IMR-90 (cell line): ENCODE measurements at regions not wholly inside any gene's neighbourhood (a gene's known extent, or its start where the extent isn't known, plus 50 kb on each side); places are given as distances from the start of the nearest gene placed in this dataset.

Experiments used
- ATAC-seq: fragments of 200-7000 bp; cut with Tn5 transposase; 2 replicates; pipeline ENCODE4 v1.9.1; 2020; ENCODE audit warnings: low read depth, mild to moderate bottlenecking, moderate library complexity
- BruUV-seq: library from RNA; stranded (reverse); fragments of 400-500 nt; replicated peaks from 2 replicates; lab custom pipeline; 2021; lab: Mats Ljungman, UMichigan
- CTCF ChIA-PET: fragments of 300-600 bp; formaldehyde crosslinking; extraction: SDS; loops from one replicate; lab custom pipeline; 2021; ENCODE audit warnings: antibody characterized with exemption; lab: Yijun Ruan, JAX
- POLR2A ChIA-PET: fragments of 300-600 bp; sonication (Branson Sonifier 250); formaldehyde crosslinking; loops from one replicate; lab custom pipeline; 2022; ENCODE audit warnings: antibody characterized with exemption; ENCODE audit not compliant: unreplicated experiment; lab: Charles Lee
- DNase-seq: peaks from one replicate; pipeline ENCODE4 v3.0.0; 2013
- H2AFZ ChIP-seq: replicated peaks from 2 replicates; pipeline ENCODE3; 2013; ENCODE audit warnings: low read length, mild to moderate bottlenecking; ENCODE audit not compliant: poor library complexity
- H2AK5ac ChIP-seq: 2 replicates; pipeline ENCODE4 v1.6.1; 2013; ENCODE audit warnings: low read depth, low read length, inconsistent platforms
- H2AK9ac ChIP-seq: replicated peaks from 2 replicates; pipeline ENCODE3; 2013; ENCODE audit warnings: mild to moderate bottlenecking, low read depth, low read length, moderate library complexity; ENCODE audit not compliant: poor library complexity
- H2BK120ac ChIP-seq: 2 replicates; pipeline ENCODE4 v1.6.1; 2013; ENCODE audit warnings: low read depth, low read length, inconsistent platforms
- H2BK15ac ChIP-seq: 3 replicates; pipeline ENCODE4 v1.6.1; 2013; ENCODE audit warnings: low read depth, low read length, inconsistent platforms
- H2BK20ac ChIP-seq: 2 replicates; pipeline ENCODE4 v1.6.1; 2013; ENCODE audit warnings: low read depth, mild to moderate bottlenecking, inconsistent platforms, low read length, moderate library complexity
- H2BK5ac ChIP-seq: 2 replicates; pipeline ENCODE4 v1.6.1; 2013; ENCODE audit warnings: mild to moderate bottlenecking, low read depth, low read length, inconsistent platforms; ENCODE audit not compliant: poor library complexity, severe bottlenecking
- H3K14ac ChIP-seq: replicated peaks from 2 replicates; pipeline ENCODE4 v1.6.1; 2013; ENCODE audit warnings: low read depth, low read length, inconsistent platforms
- H3K18ac ChIP-seq: 2 replicates; pipeline ENCODE4 v1.6.1; 2013; ENCODE audit warnings: low read depth, low read length, control low read depth
- H3K23ac ChIP-seq: 2 replicates; pipeline ENCODE4 v1.6.1; 2013; ENCODE audit warnings: low read depth, low read length, inconsistent platforms
- H3K27ac ChIP-seq: 2 replicates; pipeline ENCODE4 v1.5.1; 2013; ENCODE audit warnings: mild to moderate bottlenecking, control low read depth, low read length; ENCODE audit not compliant: insufficient read depth
- H3K27me3 ChIP-seq: 2 replicates; pipeline ENCODE4 v1.6.1; 2013; ENCODE audit warnings: low read length; ENCODE audit not compliant: control insufficient read depth, insufficient read depth
- H3K36me3 ChIP-seq: 2 replicates; pipeline ENCODE4 v1.6.1; 2013; ENCODE audit warnings: low read length, mixed read lengths; ENCODE audit not compliant: control insufficient read depth, insufficient read depth
- H3K4ac ChIP-seq: 2 replicates; pipeline ENCODE4 v1.6.1; 2013; ENCODE audit warnings: low read depth, low read length, inconsistent platforms
- H3K4me1 ChIP-seq: 2 replicates; pipeline ENCODE4 v1.6.1; 2013; ENCODE audit warnings: low read length, mixed read lengths; ENCODE audit not compliant: control insufficient read depth, insufficient read depth
- H3K4me2 ChIP-seq: 2 replicates; pipeline ENCODE4 v1.6.1; 2013; ENCODE audit warnings: low read depth, mild to moderate bottlenecking, control low read depth, low read length, moderate library complexity
- H3K4me3 ChIP-seq: 2 replicates; pipeline ENCODE4 v1.5.1; 2013; ENCODE audit warnings: low read depth, mild to moderate bottlenecking, control low read depth, low read length, moderate library complexity; ENCODE audit not compliant: insufficient read depth
- H3K56ac ChIP-seq: 2 replicates; pipeline ENCODE4 v1.6.1; 2013; ENCODE audit warnings: low read length, inconsistent platforms; ENCODE audit not compliant: insufficient read depth; ENCODE audit errors: extremely low read depth
- H3K79me1 ChIP-seq, 2 experiments: 2 replicates each; pipeline ENCODE4 v1.6.1; 2013; ENCODE audit warnings: low read length in 2 of 2, inconsistent platforms in 1 of 2, low read depth in 1 of 2
- H3K9ac ChIP-seq: 2 replicates; pipeline ENCODE4 v1.6.1; 2013; ENCODE audit warnings: low read depth, low read length, control low read depth
- H3K9me1 ChIP-seq: 2 replicates; pipeline ENCODE4 v1.6.1; 2013; ENCODE audit warnings: low read length, inconsistent platforms; ENCODE audit not compliant: insufficient read depth
- H3K9me3 ChIP-seq: 2 replicates; pipeline ENCODE4 v1.6.1; 2013; ENCODE audit warnings: low read length; ENCODE audit not compliant: control insufficient read depth, insufficient read depth
- H4K20me1 ChIP-seq: 2 replicates; pipeline ENCODE4 v1.6.1; 2013; ENCODE audit warnings: low read length, inconsistent platforms; ENCODE audit not compliant: insufficient read depth
- H4K5ac ChIP-seq: 2 replicates; pipeline ENCODE4 v1.6.1; 2013; ENCODE audit warnings: mild to moderate bottlenecking, low read depth, low read length, control low read depth
- H4K8ac ChIP-seq, 2 experiments: 2 replicates each; pipeline ENCODE4 v1.6.1; 2013; ENCODE audit warnings: low read depth in 2 of 2, low read length in 2 of 2, control low read depth in 1 of 2, inconsistent platforms in 1 of 2
- H4K91ac ChIP-seq: 2 replicates; pipeline ENCODE4 v1.6.1; 2013; ENCODE audit warnings: low read depth, low read length, inconsistent platforms; ENCODE audit not compliant: insufficient read depth
- BHLHE40 ChIP-seq: fragments of 150-350 bp; IDR thresholded peaks from 2 replicates; pipeline ENCODE4 v1.6.1; 2016; ENCODE audit warnings: mild to moderate bottlenecking, low read depth, low read length
- CEBPB ChIP-seq: IDR thresholded peaks from 2 replicates; pipeline ENCODE4 v1.6.1; 2012; ENCODE audit warnings: low read depth, low read length, improper control_type of control experiment
- CHD1 ChIP-seq: IDR thresholded peaks from 2 replicates; pipeline ENCODE4 v1.6.1; 2012; ENCODE audit warnings: low read depth, low read length, improper control_type of control experiment
- CTCF ChIP-seq: conservative IDR thresholded peaks from 2 replicates; pipeline ENCODE4 v1.5.1; 2012; ENCODE audit warnings: mild to moderate bottlenecking, low read depth, low read length, improper control_type of control experiment
- ELK1 ChIP-seq: fragments of 150-350 bp; IDR thresholded peaks from 2 replicates; pipeline ENCODE4 v1.6.1; 2016; ENCODE audit warnings: low read depth, mild to moderate bottlenecking, low read length, moderate library complexity, borderline replicate concordance
- FOS ChIP-seq: fragments of 150-350 bp; IDR thresholded peaks from 2 replicates; pipeline ENCODE4 v1.6.1; 2016; ENCODE audit warnings: low read depth, low read length
- MAFK ChIP-seq: IDR thresholded peaks from 2 replicates; pipeline ENCODE4 v1.6.1; 2012; ENCODE audit warnings: low read depth, low read length, improper control_type of control experiment
- MAZ ChIP-seq: IDR thresholded peaks from 2 replicates; pipeline ENCODE4 v1.6.1; 2012; ENCODE audit warnings: low read depth, mild to moderate bottlenecking, low read length, improper control_type of control experiment, moderate library complexity, borderline replicate concordance
- MXI1 ChIP-seq: IDR thresholded peaks from 2 replicates; pipeline ENCODE4 v1.6.1; 2012; ENCODE audit warnings: low read depth, mild to moderate bottlenecking, low read length, moderate library complexity, borderline replicate concordance
- NFE2L2 ChIP-seq: fragments of 150-350 bp; IDR thresholded peaks from 2 replicates; pipeline ENCODE4 v1.6.1; 2016; ENCODE audit warnings: low read depth, mild to moderate bottlenecking, low read length
- POLR2A ChIP-seq: IDR thresholded peaks from 2 replicates; pipeline ENCODE4 v1.6.1; 2012; ENCODE audit warnings: mild to moderate bottlenecking, low read depth, low read length
- RAD21 ChIP-seq: IDR thresholded peaks from 2 replicates; pipeline ENCODE4 v1.6.1; 2012; ENCODE audit warnings: low read length, improper control_type of control experiment
- RCOR1 ChIP-seq: IDR thresholded peaks from 2 replicates; pipeline ENCODE4 v1.6.1; 2012; ENCODE audit warnings: mild to moderate bottlenecking, low read length, improper control_type of control experiment; ENCODE audit not compliant: insufficient replicate concordance
- RFX5 ChIP-seq: IDR thresholded peaks from 2 replicates; pipeline ENCODE4 v1.8.0; 2012; ENCODE audit warnings: low read depth, mild to moderate bottlenecking, low read length, moderate library complexity
- SMC3 ChIP-seq: fragments of 150-350 bp; IDR thresholded peaks from 2 replicates; pipeline ENCODE4 v1.6.1; 2016; ENCODE audit warnings: low read depth, mild to moderate bottlenecking, antibody characterized with exemption, low read length, moderate library complexity
- USF2 ChIP-seq: fragments of 150-350 bp; IDR thresholded peaks from 2 replicates; pipeline ENCODE4 v1.6.1; 2017; ENCODE audit warnings: mild to moderate bottlenecking, antibody characterized with exemption, low read length, low read depth
- WGBS, 2 experiments: methylation state at CpG; one replicate each; pipeline versions ENCODE4 v1.1.5 to v1.1.7; 2013; ENCODE audit warnings: missing lambda C conversion rate in 2 of 2; ENCODE audit not compliant: insufficient read length in 1 of 2; ENCODE audit errors: extremely low coverage in 2 of 2; 5-methylcytosine and 5-hydroxymethylcytosine counted together
- dilution Hi-C: fragments of 300-500 bp; cut with HindIII; formaldehyde crosslinking; loops from one replicate; pipeline ENCODE4 v1.14.3; 2018; ENCODE audit warnings: low sequenced_read_pairs; ENCODE audit not compliant: unreplicated experiment
- in situ Hi-C: fragments of 300-500 bp; cut with MboI; formaldehyde crosslinking; loops from 3 replicates; pipeline ENCODE4 v1.14.3; 2019; ENCODE audit warnings: low sequenced_read_pairs, inconsistent platforms, mixed read lengths
- intact Hi-C: fragments of 100-400 bp; cut with micrococcal nuclease; formaldehyde crosslinking; loops from 2 replicates; pipeline ENCODE4 v1.10.0; 2022

GRCh38 chr15:31597466-31597865, 270.8 kb downstream of the KLF13 start:
- TF ChIP-seq POLR2A: no peak
- no peak for TF ChIP-seq BHLHE40
- no peak for TF ChIP-seq RFX5
- TF ChIP-seq CEBPB: no peak
- no peak for TF ChIP-seq ELK1
- no peak for TF ChIP-seq USF2
- TF ChIP-seq MAZ: no peak
- TF ChIP-seq FOS: no peak
- TF ChIP-seq RAD21: no peak
- TF ChIP-seq RCOR1: no peak
- no peak for TF ChIP-seq NFE2L2
- TF ChIP-seq SMC3: no peak
- TF ChIP-seq MXI1: no peak
- no peak for TF ChIP-seq CTCF
- TF ChIP-seq MAFK: no peak
- no peak for TF ChIP-seq CHD1
- H3K14ac ChIP-seq: no peak overlapping the region
- H3K9ac ChIP-seq: no peak overlapping the region
- intact Hi-C loops (no loop called here), in situ Hi-C loops (no loop called here), dilution Hi-C loops (no loop called here)
- H3K79me1 ChIP-seq: no peaks in the 10 kb centered on the region
- H2AK5ac ChIP-seq: no peak overlapping the region
- H3K23ac ChIP-seq: no peak overlapping the region
- no peak overlapping the region for H2BK120ac ChIP-seq
- no peak overlapping the region for H3K4ac ChIP-seq
- no peak overlapping the region for H2BK5ac ChIP-seq
- no peak overlapping the region for H4K91ac ChIP-seq
- H4K20me1 ChIP-seq: no peaks in the 10 kb centered on the region
- H2BK20ac ChIP-seq: no peak overlapping the region
- H3K56ac ChIP-seq: no peak overlapping the region
- no peak overlapping the region for H3K4me2 ChIP-seq
- no peaks in the 10 kb centered on the region for H3K36me3 ChIP-seq
- H3K9me3 ChIP-seq: no peaks in the 10 kb centered on the region
- H3K27ac ChIP-seq: no peak overlapping the region
- no peak overlapping the region for H2AK9ac ChIP-seq
- CTCF ChIA-PET: no interaction called here
- ATAC-seq: peak; percentile 19; the same call in 1 of the 2 replicates
- H3K4me3 ChIP-seq: no peak overlapping the region
- no peaks in the 10 kb centered on the region for H3K9me1 ChIP-seq
- WGBS, 2 experiments: 83% methylated on average over 1 of the region's 1 CpG; no CpG with 5 or more reads in 1 of the 2 experiments
- H3K27me3 ChIP-seq: no peaks in the 10 kb centered on the region
- H3K4me1 ChIP-seq: peaks cover 7% of the 10 kb centered on the region
- peak overlapping the region; percentile 78 for H3K18ac ChIP-seq
- no TSS peak for BruUV-seq
- no peak for DNase-seq
- H4K8ac ChIP-seq: no peak overlapping the region
- no peak overlapping the region for H2AFZ ChIP-seq
- H4K5ac ChIP-seq: peak overlapping the region; percentile 76
- H2BK15ac ChIP-seq: no peak overlapping the region
- POLR2A ChIA-PET: no interaction called here
